HFFc6 (cell line): ENCODE measurements at regions not wholly inside any gene's neighbourhood (a gene's known extent, or its start where the extent isn't known, plus 50 kb on each side); places are given as distances from the start of the nearest gene placed in this dataset.

Experiments used
- DNase-seq: peaks from one replicate; pipeline ENCODE4 v3.0.0-alpha.2; 2018
- H3K27ac Mint-ChIP-seq: 2 replicates; pipeline ENCODE4 v1.8.0; 2020; ENCODE audit warnings: mild to moderate bottlenecking, mixed read lengths
- H3K27me3 Mint-ChIP-seq: 2 replicates; pipeline ENCODE4 v1.8.0; 2021; ENCODE audit warnings: mild to moderate bottlenecking, moderate library complexity, mixed read lengths; ENCODE audit not compliant: insufficient read depth
- H3K36me3 Mint-ChIP-seq: 2 replicates; pipeline ENCODE4 v1.8.0; 2021; ENCODE audit warnings: low read depth, mixed read lengths
- H3K4me1 Mint-ChIP-seq: 2 replicates; pipeline ENCODE4 v1.8.0; 2020; ENCODE audit warnings: low read depth, mixed read lengths
- H3K4me3 Mint-ChIP-seq: 2 replicates; pipeline ENCODE4 v1.8.0; 2020; ENCODE audit warnings: mild to moderate bottlenecking, moderate library complexity, mixed read lengths
- H3K9me3 Mint-ChIP-seq: 2 replicates; pipeline ENCODE4 v1.8.0; 2020; ENCODE audit warnings: mild to moderate bottlenecking, mixed read lengths
- TF ChIP-seq, protein P1 (sequence below): fragments of 200-600 bp; sonication (generic); IDR thresholded peaks from 2 replicates; pipeline ENCODE4 v1.5.0; 2021; ENCODE audit warnings: antibody characterized with exemption, mild to moderate bottlenecking

DNA sequence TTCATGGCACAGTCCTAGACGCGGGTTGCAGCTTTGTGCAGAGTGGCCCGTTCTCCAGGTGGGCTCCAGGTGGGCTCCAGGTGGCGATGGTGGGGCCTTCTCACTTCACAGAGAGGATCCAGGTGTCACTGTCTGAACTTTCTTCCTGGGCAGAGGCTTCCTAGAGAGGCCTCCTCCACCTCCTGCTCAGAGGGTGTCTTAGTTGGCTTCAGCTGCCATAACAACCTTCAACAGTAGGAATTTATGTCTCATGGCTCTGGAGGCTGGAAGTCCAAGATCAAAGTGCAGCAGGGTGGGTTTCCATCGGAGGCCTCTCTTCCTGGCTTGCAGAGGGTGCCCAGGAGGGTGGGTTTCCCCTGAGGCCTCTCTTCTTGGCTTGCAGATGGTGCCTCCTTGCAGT, 125.1 kb downstream of the GLRX3 start:
- Mint-ChIP-seq H3K36me3 (peaks cover 31% of the 10 kb centered on the region), H3K9me3 (peaks cover 64% of the 10 kb centered on the region), H3K27me3 (no peaks in the 10 kb centered on the region; the same call in 1 of the 2 replicates), H3K4me3 (no peak overlapping the region), H3K4me1 (no peaks in the 10 kb centered on the region), H3K27ac (no peak overlapping the region)
- DNase-seq = no peak
- TF ChIP-seq, protein P1, sequence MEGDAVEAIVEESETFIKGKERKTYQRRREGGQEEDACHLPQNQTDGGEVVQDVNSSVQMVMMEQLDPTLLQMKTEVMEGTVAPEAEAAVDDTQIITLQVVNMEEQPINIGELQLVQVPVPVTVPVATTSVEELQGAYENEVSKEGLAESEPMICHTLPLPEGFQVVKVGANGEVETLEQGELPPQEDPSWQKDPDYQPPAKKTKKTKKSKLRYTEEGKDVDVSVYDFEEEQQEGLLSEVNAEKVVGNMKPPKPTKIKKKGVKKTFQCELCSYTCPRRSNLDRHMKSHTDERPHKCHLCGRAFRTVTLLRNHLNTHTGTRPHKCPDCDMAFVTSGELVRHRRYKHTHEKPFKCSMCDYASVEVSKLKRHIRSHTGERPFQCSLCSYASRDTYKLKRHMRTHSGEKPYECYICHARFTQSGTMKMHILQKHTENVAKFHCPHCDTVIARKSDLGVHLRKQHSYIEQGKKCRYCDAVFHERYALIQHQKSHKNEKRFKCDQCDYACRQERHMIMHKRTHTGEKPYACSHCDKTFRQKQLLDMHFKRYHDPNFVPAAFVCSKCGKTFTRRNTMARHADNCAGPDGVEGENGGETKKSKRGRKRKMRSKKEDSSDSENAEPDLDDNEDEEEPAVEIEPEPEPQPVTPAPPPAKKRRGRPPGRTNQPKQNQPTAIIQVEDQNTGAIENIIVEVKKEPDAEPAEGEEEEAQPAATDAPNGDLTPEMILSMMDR = no peak

DNA sequence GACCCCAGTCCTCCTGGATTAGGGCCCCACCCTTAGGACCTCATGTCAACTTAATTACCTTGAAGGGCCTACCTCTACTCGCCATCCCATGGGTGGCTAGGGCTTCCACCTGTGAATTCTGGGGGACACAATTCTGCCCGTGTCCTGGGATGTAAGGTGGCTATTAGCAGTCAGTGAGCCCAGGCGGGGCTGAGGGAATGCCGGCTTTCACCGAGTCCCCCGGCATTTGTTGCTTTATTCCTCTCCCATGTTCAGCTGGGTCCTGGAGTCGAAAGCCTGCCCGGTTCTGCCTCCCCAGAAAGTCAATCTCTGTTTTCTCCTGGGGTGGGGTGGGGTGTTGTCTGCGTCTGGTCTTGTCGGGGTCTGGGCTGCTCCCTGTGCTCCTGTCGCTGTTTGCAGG, 125.6 kb downstream of the GLRX3 start:
- no peak overlapping the region for H3K27ac Mint-ChIP-seq
- peaks cover 31% of the 10 kb centered on the region for H3K36me3 Mint-ChIP-seq
- TF ChIP-seq, protein P1 = no peak
- H3K4me1 Mint-ChIP-seq = no peaks in the 10 kb centered on the region
- peaks cover 62% of the 10 kb centered on the region for H3K9me3 Mint-ChIP-seq
- H3K4me3 Mint-ChIP-seq = no peak overlapping the region
- no peak for DNase-seq
- no peaks in the 10 kb centered on the region; the same call in 1 of the 2 replicates for H3K27me3 Mint-ChIP-seq

DNA sequence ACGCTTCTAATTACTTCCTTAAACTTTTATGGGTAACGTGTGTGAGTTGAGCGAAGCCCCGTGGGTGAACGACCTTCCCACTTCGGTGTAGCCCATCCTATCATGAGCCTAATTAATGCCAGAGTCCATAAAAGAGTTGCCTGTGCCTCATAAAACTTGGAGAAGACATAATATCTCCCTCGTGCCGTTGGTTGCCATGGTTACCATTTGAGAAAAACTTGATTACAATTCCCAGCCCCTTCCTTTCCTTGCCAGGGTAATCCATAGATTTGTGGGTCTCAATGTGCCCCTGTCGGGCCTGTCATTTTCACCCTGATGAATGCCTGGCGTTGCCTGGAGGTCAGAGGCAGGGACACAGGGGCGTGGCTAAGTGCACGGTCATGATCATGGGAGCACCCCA, 127.1 kb downstream of the GLRX3 start:
- DNase-seq = no peak
- H3K9me3 Mint-ChIP-seq = peaks cover 66% of the 10 kb centered on the region
- no peaks in the 10 kb centered on the region for H3K4me1 Mint-ChIP-seq
- TF ChIP-seq, protein P1 = no peak
- peaks cover 31% of the 10 kb centered on the region for H3K36me3 Mint-ChIP-seq
- no peak overlapping the region for H3K4me3 Mint-ChIP-seq
- H3K27me3 Mint-ChIP-seq = no peaks in the 10 kb centered on the region; the same call in 1 of the 2 replicates
- H3K27ac Mint-ChIP-seq = no peak overlapping the region; the same call in 1 of the 2 replicates

DNA sequence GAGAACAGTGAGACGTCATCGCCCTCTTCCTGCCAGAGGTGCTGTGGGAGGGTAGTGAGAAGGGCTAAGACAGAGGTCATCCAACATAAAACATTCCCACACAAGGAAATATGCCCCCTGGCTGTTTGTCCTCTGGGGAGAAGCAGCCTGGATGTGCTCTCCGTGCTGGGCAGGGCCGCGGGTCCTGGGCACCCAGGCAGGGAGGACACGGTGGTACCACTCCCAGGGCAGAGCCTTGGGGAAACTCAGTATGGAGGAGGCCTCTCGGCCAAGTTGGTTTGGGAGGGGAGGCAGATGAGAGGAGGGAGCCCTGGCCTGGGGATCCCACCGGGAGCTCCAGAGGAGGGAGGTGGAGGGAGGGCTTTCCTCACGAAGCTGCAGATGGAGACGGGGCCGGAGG, 129.4 kb downstream of the GLRX3 start:
- no peak overlapping the region for H3K4me3 Mint-ChIP-seq
- H3K9me3 Mint-ChIP-seq = peaks cover 66% of the 10 kb centered on the region
- peaks cover 31% of the 10 kb centered on the region for H3K36me3 Mint-ChIP-seq
- no peak for DNase-seq
- TF ChIP-seq, protein P1 = no peak
- no peaks in the 10 kb centered on the region; the same call in 1 of the 2 replicates for H3K27me3 Mint-ChIP-seq
- no peak overlapping the region for H3K27ac Mint-ChIP-seq
- H3K4me1 Mint-ChIP-seq = no peaks in the 10 kb centered on the region

DNA sequence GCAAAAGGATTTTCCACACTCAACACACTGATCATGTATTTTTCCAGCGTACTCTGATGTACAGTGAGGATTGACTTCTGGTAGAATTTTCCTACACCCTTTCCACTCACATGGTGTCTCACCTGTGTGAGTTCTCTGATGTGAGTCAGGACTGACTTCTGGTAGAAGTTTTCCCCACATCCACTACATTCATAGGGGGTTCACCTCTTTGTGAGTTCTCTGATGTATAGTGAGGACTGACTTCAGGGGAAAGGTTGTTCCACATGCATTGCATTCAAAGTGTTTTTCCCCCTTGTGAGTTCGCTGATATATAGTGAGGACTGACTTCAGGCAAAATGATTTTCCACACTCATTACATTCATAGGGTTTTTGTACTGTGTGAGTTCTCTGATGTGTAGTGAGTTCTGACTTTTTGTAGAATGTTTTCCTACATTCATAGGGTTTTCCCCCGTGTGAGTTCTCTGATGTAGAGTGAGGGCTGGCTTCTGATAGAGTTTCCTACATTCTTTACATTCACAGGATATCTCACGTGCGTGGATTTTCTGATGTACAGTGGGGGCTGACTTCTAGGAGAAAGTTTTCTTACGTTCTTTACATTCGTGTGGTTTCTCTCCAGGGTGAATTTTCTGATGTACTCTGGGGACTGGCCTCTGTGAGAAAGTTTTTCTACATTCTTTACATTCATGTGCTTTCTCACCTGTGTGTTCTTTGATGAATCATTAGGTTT, 146.5 kb downstream of the GLRX3 start:
- Mint-ChIP-seq H3K27ac (no peak overlapping the region), H3K4me3 (no peak overlapping the region), H3K4me1 (no peaks in the 10 kb centered on the region), H3K9me3 (peaks cover 96% of the 10 kb centered on the region), H3K36me3 (peaks cover 65% of the 10 kb centered on the region), H3K27me3 (no peaks in the 10 kb centered on the region; the same call in 1 of the 2 replicates)
- TF ChIP-seq, protein P1 = no peak
- DNase-seq = no peak
